ENCODE measurements at regions not wholly inside any gene's neighbourhood (a gene's known extent, or its start where the extent isn't known, plus 50 kb on each side); places are given as distances from the start of the nearest gene placed in this dataset.

GRCh38 chr9:85173967-85174366 lies 504.4 kb downstream of the NTRK2 start:
- no peak for TF ChIP-seq CTCF (IDR thresholded peaks at IDR 0.05)
- no peak overlapping the region for H3K27ac ChIP-seq

GRCh38 chr9:85172001-85172978 lies 502.8 kb downstream of the NTRK2 start:
- DNase-seq (ENCODE audit: low spot score) (no peak), ATAC-seq (ENCODE audit: insufficient number of reproducible peaks, low FRiP score, low read depth) (no peak)
- no peaks in the 10 kb centered on the region for H3K27me3 ChIP-seq (replicated peaks; ENCODE audit: insufficient read depth)
- H3K9me3 ChIP-seq, result no peaks in the 10 kb centered on the region
- no peak overlapping the region for H3K27ac ChIP-seq
- H3K36me3 ChIP-seq, result no peaks in the 10 kb centered on the region
- no peaks in the 10 kb centered on the region for H3K4me1 ChIP-seq (ENCODE audit: control insufficient read depth in 1 of 2, low read depth in 2 of 2)
- H3K4me3 ChIP-seq, result no peak overlapping the region
- TF ChIP-seq CTCF (IDR thresholded peaks at IDR 0.05), result no peak

More at GRCh38 chr9:85173967-85174366, 504.4 kb downstream of the NTRK2 start:
- Histone ChIP-seq H3K9me3 (no peaks in the 10 kb centered on the region), H3K4me1 (ENCODE audit: control insufficient read depth in 1 of 2, low read depth in 2 of 2) (no peaks in the 10 kb centered on the region), H3K27me3 (replicated peaks; ENCODE audit: insufficient read depth) (no peaks in the 10 kb centered on the region), H3K36me3 (no peaks in the 10 kb centered on the region), H3K4me3 (no peak overlapping the region)
- DNase-seq (ENCODE audit: low spot score) (no peak), ATAC-seq (ENCODE audit: insufficient number of reproducible peaks, low FRiP score, low read depth) (no peak)

GRCh38 chr9:85171163-85171562 lies 501.6 kb downstream of the NTRK2 start:
- TF ChIP-seq CTCF (IDR thresholded peaks at IDR 0.05), result no peak
- H3K4me3 ChIP-seq, result no peak overlapping the region
- H3K9me3 ChIP-seq, result no peaks in the 10 kb centered on the region
- no peak for ATAC-seq (ENCODE audit: insufficient number of reproducible peaks, low FRiP score, low read depth)
- H3K36me3 ChIP-seq, result no peaks in the 10 kb centered on the region
- H3K27me3 ChIP-seq (replicated peaks; ENCODE audit: insufficient read depth), result no peaks in the 10 kb centered on the region
- DNase-seq (ENCODE audit: low spot score), result no peak
- H3K4me1 ChIP-seq (ENCODE audit: control insufficient read depth in 1 of 2, low read depth in 2 of 2), result no peaks in the 10 kb centered on the region
- no peak overlapping the region for H3K27ac ChIP-seq

GRCh38 chr9:85168412-85168811 lies 498.9 kb downstream of the NTRK2 start:
- no peak for TF ChIP-seq CTCF (IDR thresholded peaks at IDR 0.05)
- ATAC-seq (ENCODE audit: insufficient number of reproducible peaks, low FRiP score, low read depth), result no peak
- Histone ChIP-seq H3K27me3 (replicated peaks; ENCODE audit: insufficient read depth) (no peaks in the 10 kb centered on the region), H3K4me1 (ENCODE audit: control insufficient read depth in 1 of 2, low read depth in 2 of 2) (no peaks in the 10 kb centered on the region), H3K27ac (no peak overlapping the region), H3K9me3 (no peaks in the 10 kb centered on the region), H3K36me3 (no peaks in the 10 kb centered on the region), H3K4me3 (no peak overlapping the region)
- no peak for DNase-seq (ENCODE audit: low spot score)

- no peaks in the 10 kb centered on the region for H3K36me3 ChIP-seq
- TF ChIP-seq CTCF (IDR thresholded peaks at IDR 0.05), result no peak
- no peaks in the 10 kb centered on the region for H3K9me3 ChIP-seq
- no peaks in the 10 kb centered on the region for H3K27me3 ChIP-seq (replicated peaks; ENCODE audit: insufficient read depth)
- ATAC-seq (ENCODE audit: insufficient number of reproducible peaks, low FRiP score, low read depth) (no peak), DNase-seq (ENCODE audit: low spot score) (no peak)
- no peak overlapping the region for H3K27ac ChIP-seq
- no peaks in the 10 kb centered on the region for H3K4me1 ChIP-seq (ENCODE audit: control insufficient read depth in 1 of 2, low read depth in 2 of 2)
- H3K4me3 ChIP-seq, result no peak overlapping the region
Measured at GRCh38 chr9:85167146-85167545, 497.6 kb downstream of the NTRK2 start.
